ENCODE measurements at regions not wholly inside any gene's neighbourhood (a gene's known extent, or its start where the extent isn't known, plus 50 kb on each side); places are given as distances from the start of the nearest gene placed in this dataset.

GRCh38 chr12:87194389-87194788, 834.8 kb downstream of the C12orf50 start:
- in situ Hi-C loops (cut with HindIII; ENCODE audit: low sequenced_read_pairs), result loop anchor here (25.0 kb wide), 1 partner anchor 132 kb away; no protein-coding TSS in a partner anchor

- in situ Hi-C loops (cut with HindIII; ENCODE audit: low sequenced_read_pairs), result loop anchor here (25.0 kb wide), 1 partner anchor 123 kb away; no protein-coding TSS in a partner anchor
Observed at GRCh38 chr12:87185367-87185766, 843.8 kb downstream of the C12orf50 start.

GRCh38 chr12:87182696-87183233, 846.4 kb downstream of the C12orf50 start:
- in situ Hi-C loops (cut with HindIII; ENCODE audit: low sequenced_read_pairs), result loop anchor here (25.0 kb wide), 1 partner anchor 120 kb away; no protein-coding TSS in a partner anchor

- in situ Hi-C loops (cut with HindIII; ENCODE audit: low sequenced_read_pairs), result no loop called here
Observed at GRCh38 chr12:87171356-87171755, 857.8 kb downstream of the C12orf50 start.

GRCh38 chr12:87169010-87169409, 860.2 kb downstream of the C12orf50 start:
- in situ Hi-C loops (cut with HindIII; ENCODE audit: low sequenced_read_pairs), result no loop called here

DNA sequence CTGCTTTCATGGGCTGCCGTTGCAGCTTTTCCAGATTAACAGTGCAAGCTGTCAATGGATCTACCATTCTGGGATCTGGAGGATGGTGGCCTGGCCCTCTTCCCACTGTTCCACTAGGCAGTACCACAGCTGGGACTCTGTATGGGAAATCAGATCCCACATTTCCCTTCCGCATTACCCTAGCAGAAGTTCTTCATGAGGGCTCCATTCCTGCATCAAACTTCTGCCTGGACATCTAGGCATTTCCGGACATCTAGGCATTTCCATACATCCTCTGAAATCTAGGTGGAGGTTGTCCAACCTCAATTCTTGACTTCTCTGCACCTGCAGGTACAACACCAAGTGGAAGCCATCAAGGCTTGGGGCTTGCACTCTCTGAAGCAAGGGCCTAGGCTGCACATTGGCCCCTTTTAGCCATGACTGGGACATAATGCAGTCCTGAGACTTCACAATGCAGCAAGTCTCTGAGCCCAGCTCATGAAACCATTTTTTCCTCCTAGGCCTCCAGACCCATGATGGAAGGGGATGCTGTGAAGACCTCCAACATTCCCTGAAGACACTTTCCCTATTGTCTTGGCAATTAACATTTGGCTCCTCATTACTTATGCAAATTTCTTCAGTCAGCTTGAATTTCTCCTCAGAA, 863.3 kb downstream of the C12orf50 start:
- in situ Hi-C loops (cut with HindIII; ENCODE audit: low sequenced_read_pairs), result no loop called here

DNA sequence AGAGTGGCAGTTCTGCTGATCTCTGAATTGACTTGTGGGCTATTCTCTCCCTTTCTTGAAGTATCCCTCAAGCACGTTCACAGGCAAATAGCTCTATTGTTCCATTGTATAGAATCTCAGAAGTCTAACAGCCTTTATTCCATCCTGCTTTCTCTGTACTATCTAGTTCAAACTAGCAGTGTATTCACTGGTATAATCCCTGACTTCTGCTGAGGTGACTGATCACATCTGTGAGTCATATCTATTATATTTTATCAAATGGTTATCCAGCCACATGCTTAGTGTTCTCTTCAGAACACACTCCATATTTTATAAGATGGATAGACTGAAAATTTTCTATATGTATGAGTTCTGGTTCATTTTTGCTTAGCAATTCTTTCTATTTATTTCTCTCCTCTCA, 866.1 kb downstream of the C12orf50 start:
- in situ Hi-C loops (cut with HindIII; ENCODE audit: low sequenced_read_pairs), result no loop called here

DNA sequence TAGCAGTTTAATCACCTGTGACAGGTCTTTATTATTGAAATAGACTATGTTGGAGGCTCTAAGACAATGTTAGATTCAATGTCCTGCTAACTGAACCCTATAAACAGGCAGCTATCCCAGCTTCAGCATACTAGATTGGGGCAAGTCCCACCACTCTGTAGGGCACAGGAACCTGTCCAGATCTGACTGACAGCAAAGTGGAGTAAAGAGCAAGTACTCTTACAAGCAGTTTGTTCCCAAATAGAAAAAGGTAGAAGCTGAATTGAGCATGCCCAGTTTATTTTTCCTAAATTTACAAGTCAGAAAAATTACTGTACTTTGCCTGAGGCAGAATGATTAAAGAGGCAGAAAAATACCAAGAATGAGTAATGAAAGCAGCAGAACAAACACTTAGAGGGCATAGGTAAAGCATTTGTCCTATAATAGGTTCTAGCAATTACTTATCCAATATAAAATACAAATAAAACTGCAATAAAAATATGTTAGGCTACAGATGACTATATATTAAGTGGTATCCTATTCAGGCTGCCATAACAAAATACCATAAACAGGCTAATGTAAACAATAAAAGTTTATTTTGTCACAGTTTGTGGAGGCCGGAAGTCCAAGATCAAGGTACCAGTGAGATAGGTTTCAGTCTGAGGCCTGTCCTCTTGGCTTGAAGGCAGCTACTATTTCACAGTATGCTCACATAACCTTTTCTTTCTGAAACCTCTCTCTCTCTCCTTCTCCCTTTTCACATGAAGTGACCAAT, 868.2 kb downstream of the C12orf50 start:
- in situ Hi-C loops (cut with HindIII; ENCODE audit: low sequenced_read_pairs), result no loop called here

GRCh38 chr12:87157791-87158190, 871.4 kb downstream of the C12orf50 start:
- in situ Hi-C loops (cut with HindIII; ENCODE audit: low sequenced_read_pairs), result no loop called here

GRCh38 chr12:87155621-87156020, 873.6 kb downstream of the C12orf50 start:
- in situ Hi-C loops (cut with HindIII; ENCODE audit: low sequenced_read_pairs), result no loop called here

DNA sequence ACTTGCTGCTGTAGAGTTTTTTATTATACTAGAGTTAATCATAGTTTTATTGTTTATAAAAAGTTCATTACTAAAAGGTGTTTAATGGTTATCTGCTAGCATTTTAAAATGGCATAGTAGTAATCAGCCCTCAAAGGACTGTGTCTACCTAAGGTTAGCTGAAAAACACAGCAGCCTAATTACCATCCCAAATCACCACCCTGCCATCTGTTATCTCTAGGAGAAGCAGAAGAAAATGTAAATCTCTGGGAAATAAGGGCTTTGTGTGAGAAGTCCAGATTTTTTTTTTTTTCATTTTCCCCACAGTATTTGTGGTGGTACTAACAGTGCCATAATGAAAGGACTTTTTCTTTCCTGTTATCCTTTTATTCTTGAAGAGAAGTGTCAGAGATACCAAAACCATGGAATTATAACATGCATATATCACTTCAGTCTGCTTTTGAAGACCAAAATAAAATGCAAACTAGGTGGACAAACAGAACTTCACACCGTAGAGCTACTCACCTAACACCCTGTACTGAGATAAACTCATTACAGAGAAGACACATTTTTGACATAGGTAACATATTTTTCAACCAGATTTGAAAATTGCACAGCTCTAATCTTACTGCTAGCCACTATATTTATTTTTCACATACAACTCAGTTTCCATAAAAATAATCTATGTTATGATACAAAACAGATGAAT, 876.2 kb downstream of the C12orf50 start:
- in situ Hi-C loops (cut with HindIII; ENCODE audit: low sequenced_read_pairs), result no loop called here

DNA sequence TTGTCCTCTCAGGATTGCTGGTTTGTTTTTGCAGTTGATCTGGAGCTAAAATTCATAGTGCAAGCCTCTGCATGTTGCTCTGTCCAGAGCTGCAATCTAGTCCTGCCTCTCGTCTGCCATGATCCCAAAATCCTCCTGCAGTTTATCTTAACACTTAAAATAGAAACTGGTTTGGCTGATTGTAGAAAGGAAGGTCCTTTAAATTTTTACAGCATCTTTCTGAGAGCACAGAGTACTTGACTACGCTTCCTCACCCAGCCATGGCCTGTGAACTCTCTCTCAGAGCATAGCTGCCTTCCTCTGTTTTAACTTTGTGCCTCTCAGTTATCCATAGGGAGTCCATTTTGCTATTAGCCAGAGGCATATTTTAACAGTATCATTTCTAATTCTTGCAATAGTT, 877.1 kb downstream of the C12orf50 start:
- in situ Hi-C loops (cut with HindIII; ENCODE audit: low sequenced_read_pairs), result no loop called here

- in situ Hi-C loops (cut with HindIII; ENCODE audit: low sequenced_read_pairs), result no loop called here
Observed at GRCh38 chr12:87150969-87151662, 878.1 kb downstream of the C12orf50 start.

DNA sequence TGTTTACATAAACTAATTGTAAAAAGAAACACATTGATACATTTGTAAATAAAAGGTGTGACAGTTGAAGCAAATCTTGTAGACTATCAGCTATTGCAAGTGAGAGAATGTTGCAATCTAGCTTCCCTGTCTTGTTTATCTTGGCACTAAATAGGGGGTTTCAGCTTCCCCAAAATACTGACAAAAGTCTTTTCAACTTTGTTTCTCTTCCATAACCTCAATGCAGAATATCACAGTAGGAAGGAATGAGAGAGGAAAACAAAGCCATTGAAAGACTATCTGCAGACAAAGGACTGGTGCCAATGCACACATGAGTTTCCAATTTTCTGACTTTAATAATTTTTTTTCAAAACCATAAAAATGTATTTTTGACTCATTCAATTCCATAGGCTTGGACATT, 886.2 kb upstream of the MGAT4C start:
- in situ Hi-C loops (cut with HindIII; ENCODE audit: low sequenced_read_pairs), result no loop called here

- in situ Hi-C loops (cut with HindIII; ENCODE audit: low sequenced_read_pairs), result no loop called here
Observed at GRCh38 chr12:87141091-87141490, 884.9 kb upstream of the MGAT4C start.

GRCh38 chr12:87140262-87140661, 884.1 kb upstream of the MGAT4C start:
- in situ Hi-C loops (cut with HindIII; ENCODE audit: low sequenced_read_pairs), result no loop called here

GRCh38 chr12:87137220-87137619, 881.0 kb upstream of the MGAT4C start:
- in situ Hi-C loops (cut with HindIII; ENCODE audit: low sequenced_read_pairs), result no loop called here

- in situ Hi-C loops (cut with HindIII; ENCODE audit: low sequenced_read_pairs), result no loop called here
Observed at GRCh38 chr12:87136330-87136976, 880.3 kb upstream of the MGAT4C start.

- in situ Hi-C loops (cut with HindIII; ENCODE audit: low sequenced_read_pairs), result no loop called here
Observed at GRCh38 chr12:87127272-87127671, 871.1 kb upstream of the MGAT4C start.

- in situ Hi-C loops (cut with HindIII; ENCODE audit: low sequenced_read_pairs), result no loop called here
Observed at GRCh38 chr12:87121896-87122295, 865.7 kb upstream of the MGAT4C start.
